HG02840 (cell line): ENCODE measurements at regions not wholly inside any gene's neighbourhood (a gene's known extent, or its start where the extent isn't known, plus 50 kb on each side); places are given as distances from the start of the nearest gene placed in this dataset.
"Not testable (repeated sequence)": the region's sequence is repeated elsewhere in the genome, so short reads cannot be mapped to it uniquely, and the experiment has no call there.

Source experiments
- ATAC-seq: cut with Tn5 transposase; IDR thresholded peaks from one replicate; pipeline ENCODE4 v1.9.1; 2021; ENCODE audit warnings: mild to moderate bottlenecking, moderate library complexity, moderate number of reproducible peaks; ENCODE audit not compliant: unreplicated experiment, low FRiP score

GRCh38 chr6:14216946-14217684, 99.5 kb downstream of the CD83 start:
- ATAC-seq: no peak

- ATAC-seq: no peak
Measured at GRCh38 chr6:14217728-14218518, 100.4 kb downstream of the CD83 start.

- ATAC-seq: no peak
Measured at GRCh38 chr6:14218519-14218800, 100.9 kb downstream of the CD83 start.

- ATAC-seq: no peak
Measured at GRCh38 chr6:14221564-14222279, 104.2 kb downstream of the CD83 start.

GRCh38 chr6:14222956-14223355, 105.4 kb downstream of the CD83 start:
- ATAC-seq: no peak

- no peak for ATAC-seq
Measured at GRCh38 chr6:14224359-14225103, 107.0 kb downstream of the CD83 start.

GRCh38 chr6:14226051-14226660, 108.6 kb downstream of the CD83 start:
- no peak for ATAC-seq

- no peak for ATAC-seq
Measured at GRCh38 chr6:14228571-14228970, 111.0 kb downstream of the CD83 start.

GRCh38 chr6:14231071-14231483, 113.5 kb downstream of the CD83 start:
- ATAC-seq: no peak

- ATAC-seq: no peak
Measured at GRCh38 chr6:14231501-14232280, 114.1 kb downstream of the CD83 start.

- ATAC-seq: no peak
Measured at GRCh38 chr6:14232889-14233288, 115.3 kb downstream of the CD83 start.

- ATAC-seq: no peak
Measured at GRCh38 chr6:14235653-14236356, 118.2 kb downstream of the CD83 start.

- ATAC-seq: no peak
Measured at GRCh38 chr6:14239097-14239496, 121.5 kb downstream of the CD83 start.

GRCh38 chr6:14240411-14241166, 123.0 kb downstream of the CD83 start:
- ATAC-seq: no peak

- no peak for ATAC-seq
Measured at GRCh38 chr6:14241255-14242070, 123.9 kb downstream of the CD83 start.

GRCh38 chr6:14242912-14243311, 125.3 kb downstream of the CD83 start:
- not testable (repeated sequence) for ATAC-seq

- ATAC-seq: no peak
Measured at GRCh38 chr6:14243597-14243996, 126.0 kb downstream of the CD83 start.
